Gastroesophageal sphincter (tissue), 4 donors: ENCODE measurements at regions not wholly inside any gene's neighbourhood (a gene's known extent, or its start where the extent isn't known, plus 50 kb on each side); places are given as distances from the start of the nearest gene placed in this dataset.

Experiments used
- ATAC-seq: fragments of 150-250 bp; one replicate; pipeline ENCODE4 v1.9.1; 2016; ENCODE audit warnings: mild to moderate bottlenecking, moderate library complexity
- H3K27ac ChIP-seq, 4 donors: fragments of 200-600 bp; sonication (generic) in 3 of 4; 1 replicate in 3 of 4; 2 replicates in 1 of 4; pipeline ENCODE4 v1.5.1; 2016 to 2019
- H3K27me3 ChIP-seq: fragments of 200-600 bp; sonication (generic); one replicate; pipeline ENCODE4 v1.5.1; 2019
- H3K36me3 ChIP-seq, 2 donors: fragments of 200-600 bp; sonication (generic); one replicate each; pipeline ENCODE4 v1.5.1; 2019; ENCODE audit warnings: control low read depth in 1 of 2
- H3K4me1 ChIP-seq, 3 donors: fragments of 200-600 bp; sonication (generic); 1 replicate in 2 of 3; 2 replicates in 1 of 3; pipeline ENCODE4 v1.5.1; 2016 to 2019; ENCODE audit warnings: control low read depth in 2 of 3
- H3K4me3 ChIP-seq, 2 donors: fragments of 200-600 bp; sonication (generic); one replicate each; pipeline ENCODE4 v1.5.1; 2019; ENCODE audit warnings: mild to moderate bottlenecking in 1 of 2, moderate library complexity in 1 of 2
- H3K9me3 ChIP-seq, 3 donors: fragments of 200-600 bp; sonication (generic); one replicate each; pipeline ENCODE4 v1.5.1; 2017 to 2019; ENCODE audit warnings: control low read depth in 2 of 3
- EP300 ChIP-seq: sonication (generic); formaldehyde crosslinking; IDR thresholded peaks from one replicate; pipeline ENCODE4 v1.6.1; 2017; ENCODE audit warnings: antibody characterized with exemption, mild to moderate bottlenecking
- POLR2A ChIP-seq, 2 donors: fragments of 450-650 bp; IDR thresholded peaks; one replicate each; pipeline ENCODE4 v1.6.1; 2017; ENCODE audit warnings: antibody characterized with exemption in 2 of 2, mild to moderate bottlenecking in 2 of 2, moderate library complexity in 1 of 2
- POLR2AphosphoS5 ChIP-seq: sonication (generic); formaldehyde crosslinking; IDR thresholded peaks from one replicate; pipeline ENCODE4 v1.6.1; 2017; ENCODE audit warnings: antibody characterized with exemption
- WGBS, 2 donors: methylation state at CpG; one replicate each; pipeline ENCODE4 v1.1.5; 2018; ENCODE audit warnings: low coverage in 1 of 2; 5-methylcytosine and 5-hydroxymethylcytosine counted together
- TF ChIP-seq, protein P1 (sequence below), 4 experiments: fragments of 200-600 bp in 2 of 4; fragments of 450-650 bp in 2 of 4; sonication (generic) in 1 of 4; IDR thresholded peaks; one replicate each; pipeline ENCODE4 v1.5.1; 2017 to 2019; ENCODE audit warnings: antibody characterized with exemption in 4 of 4, mild to moderate bottlenecking in 2 of 4, moderate library complexity in 2 of 4

DNA sequence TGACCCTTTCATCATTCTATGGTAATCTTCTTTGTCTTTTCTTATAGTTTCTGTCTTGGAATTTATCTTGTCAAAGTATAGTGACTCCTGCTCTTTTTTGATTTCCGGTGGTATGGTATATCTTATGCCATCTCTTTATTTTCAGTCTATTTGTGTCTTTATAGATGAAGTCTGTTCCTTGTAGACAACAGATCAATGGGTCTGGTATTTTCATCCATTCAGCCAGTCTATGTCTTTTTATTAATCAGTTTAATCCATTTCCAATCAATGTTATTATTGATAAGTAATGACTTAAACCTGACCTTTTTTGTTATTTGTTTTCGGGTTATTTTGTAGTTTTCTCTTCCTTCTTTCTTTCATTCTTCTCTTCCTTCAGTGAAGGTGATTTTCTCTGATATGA lies 495.9 kb upstream of the PCDH9 start:
- H3K27ac ChIP-seq = no peak overlapping the region
- no peaks in the 10 kb centered on the region for H3K4me1 ChIP-seq
- H3K9me3 ChIP-seq = peaks cover 0 to 17% (median 0%) of the 10 kb centered on the region in 3 donors
- WGBS, 2 donors = 83 to 88% methylated on average over 1 to 2 of the region's 2 CpGs
- H3K27me3 ChIP-seq = no peaks in the 10 kb centered on the region
- TF ChIP-seq POLR2A (IDR thresholded peaks at IDR 0.05) (no peak), POLR2AphosphoS5 (no peak), EP300 (no peak)
- TF ChIP-seq, protein P1, sequence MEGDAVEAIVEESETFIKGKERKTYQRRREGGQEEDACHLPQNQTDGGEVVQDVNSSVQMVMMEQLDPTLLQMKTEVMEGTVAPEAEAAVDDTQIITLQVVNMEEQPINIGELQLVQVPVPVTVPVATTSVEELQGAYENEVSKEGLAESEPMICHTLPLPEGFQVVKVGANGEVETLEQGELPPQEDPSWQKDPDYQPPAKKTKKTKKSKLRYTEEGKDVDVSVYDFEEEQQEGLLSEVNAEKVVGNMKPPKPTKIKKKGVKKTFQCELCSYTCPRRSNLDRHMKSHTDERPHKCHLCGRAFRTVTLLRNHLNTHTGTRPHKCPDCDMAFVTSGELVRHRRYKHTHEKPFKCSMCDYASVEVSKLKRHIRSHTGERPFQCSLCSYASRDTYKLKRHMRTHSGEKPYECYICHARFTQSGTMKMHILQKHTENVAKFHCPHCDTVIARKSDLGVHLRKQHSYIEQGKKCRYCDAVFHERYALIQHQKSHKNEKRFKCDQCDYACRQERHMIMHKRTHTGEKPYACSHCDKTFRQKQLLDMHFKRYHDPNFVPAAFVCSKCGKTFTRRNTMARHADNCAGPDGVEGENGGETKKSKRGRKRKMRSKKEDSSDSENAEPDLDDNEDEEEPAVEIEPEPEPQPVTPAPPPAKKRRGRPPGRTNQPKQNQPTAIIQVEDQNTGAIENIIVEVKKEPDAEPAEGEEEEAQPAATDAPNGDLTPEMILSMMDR (IDR thresholded peaks at IDR 0.05) = no peak
- ATAC-seq = no peak
- H3K36me3 ChIP-seq = no peaks in the 10 kb centered on the region
- no peak overlapping the region for H3K4me3 ChIP-seq

DNA sequence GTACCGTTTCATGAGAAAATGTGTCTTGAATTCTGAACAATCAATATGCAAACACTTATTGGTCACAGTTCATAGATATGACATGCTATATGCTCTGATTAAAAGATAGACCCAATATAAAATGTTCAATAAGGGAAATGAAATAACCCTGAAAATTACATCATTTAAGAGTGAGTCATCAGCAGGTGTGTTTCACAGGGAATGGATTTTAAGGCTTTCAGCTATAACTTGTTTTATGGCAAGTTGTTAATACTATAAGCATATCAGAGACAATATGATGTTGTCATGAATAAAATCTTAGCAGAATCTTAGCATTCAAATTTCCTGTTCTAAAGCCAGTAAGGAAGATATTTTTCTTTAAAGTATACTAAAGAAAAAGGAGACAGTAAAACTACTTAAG lies 483.4 kb upstream of the PCDH9 start:
- Histone ChIP-seq H3K27ac (no peak overlapping the region), H3K4me3 (no peak overlapping the region), H3K36me3 (no peaks in the 10 kb centered on the region), H3K4me1 (no peaks in the 10 kb centered on the region), H3K27me3 (no peaks in the 10 kb centered on the region), H3K9me3 (no peaks in the 10 kb centered on the region)
- WGBS, 2 donors = 90 to 92% methylated on average over 1 of the region's 1 CpG
- no peak for ATAC-seq
- no peak for TF ChIP-seq POLR2A (IDR thresholded peaks at IDR 0.05)
- TF ChIP-seq EP300 = no peak
- no peak for TF ChIP-seq POLR2AphosphoS5
- TF ChIP-seq, protein P1 (IDR thresholded peaks at IDR 0.05) = no peak

DNA sequence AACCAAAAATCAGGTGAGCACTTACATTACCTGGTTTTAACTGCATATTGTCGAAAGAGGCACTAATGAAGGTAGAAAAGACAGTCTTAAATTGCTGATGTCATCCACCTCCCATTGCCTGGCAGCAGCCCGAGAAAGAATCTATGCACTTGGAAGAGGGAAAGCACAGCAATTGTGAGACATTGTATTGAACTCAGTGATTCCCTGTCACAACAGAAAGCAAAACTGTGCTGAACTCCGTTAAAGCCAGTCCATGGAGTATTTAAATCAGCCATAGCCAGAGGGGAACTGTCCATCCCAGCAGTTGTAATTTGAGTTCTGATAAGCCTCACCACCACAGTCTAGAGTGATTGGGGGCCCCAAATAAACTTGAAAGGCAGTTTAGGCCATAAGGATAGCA lies 466.6 kb upstream of the PCDH9 start:
- no peaks in the 10 kb centered on the region for H3K36me3 ChIP-seq
- H3K9me3 ChIP-seq = no peaks in the 10 kb centered on the region
- WGBS, 2 donors = 63 to 100% methylated on average over 1 to 3 of the region's 3 CpGs
- no peak overlapping the region for H3K27ac ChIP-seq
- TF ChIP-seq POLR2A (IDR thresholded peaks at IDR 0.05) (no peak), EP300 (no peak), POLR2AphosphoS5 (no peak)
- TF ChIP-seq, protein P1 (IDR thresholded peaks at IDR 0.05) = no peak
- no peak for ATAC-seq
- no peak overlapping the region for H3K4me3 ChIP-seq
- no peaks in the 10 kb centered on the region for H3K27me3 ChIP-seq
- no peaks in the 10 kb centered on the region for H3K4me1 ChIP-seq

DNA sequence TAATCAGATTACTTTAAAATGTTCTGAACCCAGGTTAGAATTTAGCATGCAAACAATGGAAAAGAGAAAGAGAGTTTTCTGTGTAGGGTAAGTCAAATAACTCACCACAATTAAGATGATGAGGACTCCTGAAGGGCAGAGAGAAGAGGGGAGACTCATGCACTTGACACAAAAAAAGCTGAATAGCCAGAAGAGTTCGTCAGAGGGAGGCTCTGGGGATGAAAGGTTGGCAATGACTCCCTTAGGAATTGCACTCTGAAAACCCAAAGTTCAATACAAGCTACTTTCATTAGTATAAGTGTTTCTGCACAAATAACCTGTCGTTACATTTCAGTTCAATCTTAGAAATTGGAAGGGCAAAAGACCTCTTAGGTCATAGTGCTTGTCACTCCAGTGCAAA lies 434.4 kb upstream of the PCDH9 start:
- no peaks in the 10 kb centered on the region for H3K27me3 ChIP-seq
- 30 to 35% methylated on average over 2 of the region's 2 CpGs for WGBS, 2 donors
- no peak overlapping the region for H3K4me3 ChIP-seq
- H3K4me1 ChIP-seq = no peaks in the 10 kb centered on the region
- no peak overlapping the region for H3K27ac ChIP-seq
- H3K36me3 ChIP-seq = no peaks in the 10 kb centered on the region
- H3K9me3 ChIP-seq = no peaks in the 10 kb centered on the region
- no peak for ATAC-seq
- TF ChIP-seq, protein P1 (IDR thresholded peaks at IDR 0.05) = no peak
- TF ChIP-seq POLR2AphosphoS5 = no peak
- no peak for TF ChIP-seq EP300
- TF ChIP-seq POLR2A (IDR thresholded peaks at IDR 0.05) = no peak

DNA sequence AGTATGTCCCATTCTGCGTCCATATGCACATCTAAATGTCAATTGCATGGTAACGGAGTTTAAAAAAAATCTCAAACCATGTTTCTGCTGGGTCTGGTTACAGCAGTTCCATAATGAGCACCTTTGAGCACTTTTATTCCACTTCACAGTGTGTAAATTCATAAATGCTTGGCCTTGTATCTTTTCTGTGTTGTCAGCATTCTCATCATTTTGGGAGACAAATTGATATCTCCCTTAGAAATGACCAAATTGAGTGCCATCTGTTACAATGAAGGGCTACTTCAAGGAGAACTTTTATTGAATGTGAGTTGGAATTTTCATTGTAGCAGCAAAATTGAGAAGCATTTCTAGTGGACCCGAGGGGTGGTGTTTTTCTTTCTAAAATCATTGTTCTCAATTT lies 432.9 kb upstream of the PCDH9 start:
- WGBS, 2 donors = 85 to 93% methylated on average over 2 to 3 of the region's 3 CpGs
- ATAC-seq = no peak
- TF ChIP-seq POLR2A (IDR thresholded peaks at IDR 0.05) (no peak), POLR2AphosphoS5 (no peak), EP300 (no peak)
- TF ChIP-seq, protein P1 (IDR thresholded peaks at IDR 0.05) = no peak

More for the DNA sequence above, 432.9 kb upstream of the PCDH9 start:
- Histone ChIP-seq H3K4me1 (no peaks in the 10 kb centered on the region), H3K4me3 (no peak overlapping the region), H3K9me3 (no peaks in the 10 kb centered on the region), H3K27ac (no peak overlapping the region), H3K36me3 (no peaks in the 10 kb centered on the region), H3K27me3 (no peaks in the 10 kb centered on the region)
